Endothelial cell of umbilical vein (primary cell): ENCODE measurements at regions not wholly inside any gene's neighbourhood (a gene's known extent, or its start where the extent isn't known, plus 50 kb on each side); places are given as distances from the start of the nearest gene placed in this dataset.

ENCODE experiments used
- BruUV-seq: library from RNA; stranded (reverse); fragments of 400-500 nt; replicated peaks from 2 replicates; lab custom pipeline; 2021; lab: Mats Ljungman, UMichigan
- CTCF ChIA-PET: fragments of 300-600, 350-600 bp; sonication (Branson Sonifier 250); formaldehyde crosslinking; loops from one replicate; lab custom pipeline; 2021; ENCODE audit warnings: antibody characterized with exemption, inconsistent platforms; lab: Charles Lee
- POLR2A ChIA-PET: fragments of 300-600, 350-600 bp; sonication (Branson Sonifier 250); formaldehyde crosslinking; loops from one replicate; lab custom pipeline; 2021; ENCODE audit warnings: antibody characterized with exemption, inconsistent platforms; lab: Charles Lee
- DNase-seq: peaks from one replicate; pipeline ENCODE4 v3.0.0-alpha.2; 2011; ENCODE audit warnings: low read depth, low spot score
- FAIRE-seq: peaks from 2 replicates; lab custom pipeline; 2011; peaks lifted over from hg19 to GRCh38; lab: Jason Lieb, UNC
- H2AFZ ChIP-seq: 2 replicates; pipeline ENCODE4 v1.6.0; 2012; ENCODE audit warnings: low read depth, low read length, control low read depth, inconsistent platforms
- H3K27ac ChIP-seq: 2 replicates; pipeline ENCODE4 v1.5.1; 2011; ENCODE audit warnings: low read depth, mild to moderate bottlenecking, control low read depth, low read length, moderate library complexity; ENCODE audit not compliant: insufficient read depth
- H3K27me3 ChIP-seq, 2 experiments: 2 replicates each; pipeline versions ENCODE4 v1.6.0 to v1.6.1; 2011; ENCODE audit warnings: low read length in 2 of 2, mixed read lengths in 1 of 2; ENCODE audit not compliant: control insufficient read depth in 2 of 2, insufficient read depth in 2 of 2
- H3K36me3 ChIP-seq, 2 experiments: 2 replicates in 1 of 2; 3 replicates in 1 of 2; pipeline ENCODE4 v1.5.1; 2011; ENCODE audit warnings: low read length in 2 of 2, mild to moderate bottlenecking in 1 of 2, moderate library complexity in 1 of 2; ENCODE audit not compliant: control insufficient read depth in 2 of 2, insufficient read depth in 2 of 2; ENCODE audit errors: extremely low read depth in 1 of 2
- H3K4me1 ChIP-seq: 3 replicates; pipeline ENCODE4 v1.5.1; 2011; ENCODE audit warnings: mild to moderate bottlenecking, low read length; ENCODE audit not compliant: control insufficient read depth, insufficient read depth; ENCODE audit errors: extremely low read depth
- H3K4me2 ChIP-seq: 2 replicates; pipeline ENCODE4 v1.6.1; 2011; ENCODE audit warnings: low read length, control low read depth, mixed read lengths; ENCODE audit not compliant: insufficient read depth
- H3K4me3 ChIP-seq, 3 experiments: fragments of 200-600 bp in 1 of 3; sonication (generic), shearing (Covaris generic) in 1 of 3; replicated peaks in 1 of 3; 2 replicates each; pipeline ENCODE4 v1.5.1; 2011 to 2016; ENCODE audit warnings: control low read depth in 3 of 3, low read length in 3 of 3, mild to moderate bottlenecking in 2 of 3, inconsistent platforms in 1 of 3, low read depth in 1 of 3, moderate library complexity in 1 of 3; ENCODE audit not compliant: insufficient read depth in 1 of 3
- H3K79me2 ChIP-seq: 2 replicates; pipeline ENCODE4 v1.6.0; 2012; ENCODE audit warnings: low read length, inconsistent platforms; ENCODE audit not compliant: control insufficient read depth, insufficient read depth
- H3K9ac ChIP-seq: replicated peaks from 2 replicates; pipeline ENCODE3; 2011; ENCODE audit warnings: low read length, control low read depth; ENCODE audit not compliant: insufficient read depth; ENCODE audit errors: extremely low read depth
- H3K9me1 ChIP-seq: replicated peaks from 3 replicates; pipeline ENCODE4 v1.6.0; 2011; ENCODE audit warnings: mild to moderate bottlenecking, low read length; ENCODE audit not compliant: control insufficient read depth, insufficient read depth; ENCODE audit errors: extremely low read depth
- H3K9me3 ChIP-seq: replicated peaks from 2 replicates; pipeline ENCODE4 v1.5.1; 2012; ENCODE audit warnings: low read length, inconsistent platforms; ENCODE audit not compliant: control insufficient read depth, insufficient read depth
- H4K20me1 ChIP-seq: replicated peaks from 2 replicates; pipeline ENCODE3; 2011; ENCODE audit warnings: mild to moderate bottlenecking, low read length; ENCODE audit not compliant: control insufficient read depth, insufficient read depth; ENCODE audit errors: extremely low read depth
- EZH2 ChIP-seq: IDR thresholded peaks from 2 replicates; pipeline ENCODE4 v1.6.1; 2012; ENCODE audit warnings: borderline replicate concordance, low read depth, mild to moderate bottlenecking, moderate library complexity, low read length, inconsistent platforms; ENCODE audit not compliant: severe bottlenecking
- JUN ChIP-seq: IDR thresholded peaks from 2 replicates; pipeline ENCODE4 v1.6.1; 2011; ENCODE audit warnings: borderline replicate concordance, low read depth; ENCODE audit not compliant: insufficient read length, insufficient read depth
- MAX ChIP-seq: IDR thresholded peaks from 2 replicates; pipeline ENCODE4 v1.6.1; 2011; ENCODE audit not compliant: insufficient read depth, insufficient read length
- MYC ChIP-seq: IDR thresholded peaks from one replicate; pipeline ENCODE4 v1.6.1; 2011; ENCODE audit warnings: mild to moderate bottlenecking, low read depth, low read length
- POLR2A ChIP-seq: IDR thresholded peaks from 2 replicates; pipeline ENCODE4 v1.6.1; 2012; ENCODE audit warnings: low read depth, mild to moderate bottlenecking, control low read depth, low read length
- POLR2AphosphoS5 ChIP-seq: IDR thresholded peaks from 2 replicates; pipeline ENCODE4 v1.6.1; 2012; ENCODE audit warnings: low read depth, mild to moderate bottlenecking, control low read depth, low read length, moderate library complexity; ENCODE audit not compliant: insufficient read depth
- dilution Hi-C: fragments of 300-500 bp; cut with MboI; formaldehyde crosslinking; loops from one replicate; pipeline ENCODE4 v1.15.0; 2019; ENCODE audit warnings: low sequenced_read_pairs; ENCODE audit not compliant: extremely low pct_ligation_motif_present
- intact Hi-C: fragments of 100-400 bp; cut with micrococcal nuclease; formaldehyde crosslinking; loops from one replicate; pipeline ENCODE4 v1.10.0; 2022
- TF ChIP-seq, protein P1 (sequence below), 2 donors: IDR thresholded peaks; 1 replicate in 1 of 2; 2 replicates in 1 of 2; pipeline ENCODE4 v1.5.1; 2011; ENCODE audit warnings: low read length in 2 of 2, mild to moderate bottlenecking in 2 of 2, moderate library complexity in 2 of 2, control low read depth in 1 of 2, inconsistent platforms in 1 of 2, low read depth in 1 of 2; ENCODE audit not compliant: insufficient read depth in 1 of 2; ENCODE audit errors: extremely low read depth in 1 of 2

GRCh38 chr4:32686123-32686522 is 1966.0 kb downstream of the PCDH7 start:
- dilution Hi-C loops: no loop called here

GRCh38 chr4:32689518-32689917 is 1969.3 kb downstream of the PCDH7 start:
- Histone ChIP-seq H3K9me3 (no peaks in the 10 kb centered on the region), H3K27ac (no peak overlapping the region), H3K36me3 (no peaks in the 10 kb centered on the region), H3K4me1 (no peaks in the 10 kb centered on the region), H3K4me3 (no peak overlapping the region), H3K9me1 (no peaks in the 10 kb centered on the region), H4K20me1 (no peaks in the 10 kb centered on the region), H3K79me2 (no peaks in the 10 kb centered on the region), H2AFZ (no peak overlapping the region), H3K27me3 (no peaks in the 10 kb centered on the region), H3K4me2 (no peak overlapping the region), H3K9ac (no peak overlapping the region)
- CTCF ChIA-PET: no interaction called here
- no peak for DNase-seq
- no TSS peak for BruUV-seq
- FAIRE-seq: no peak
- POLR2A ChIA-PET: no interaction called here
- TF ChIP-seq POLR2AphosphoS5 (no peak), MAX (no peak), EZH2 (no peak)
- TF ChIP-seq, protein P1, sequence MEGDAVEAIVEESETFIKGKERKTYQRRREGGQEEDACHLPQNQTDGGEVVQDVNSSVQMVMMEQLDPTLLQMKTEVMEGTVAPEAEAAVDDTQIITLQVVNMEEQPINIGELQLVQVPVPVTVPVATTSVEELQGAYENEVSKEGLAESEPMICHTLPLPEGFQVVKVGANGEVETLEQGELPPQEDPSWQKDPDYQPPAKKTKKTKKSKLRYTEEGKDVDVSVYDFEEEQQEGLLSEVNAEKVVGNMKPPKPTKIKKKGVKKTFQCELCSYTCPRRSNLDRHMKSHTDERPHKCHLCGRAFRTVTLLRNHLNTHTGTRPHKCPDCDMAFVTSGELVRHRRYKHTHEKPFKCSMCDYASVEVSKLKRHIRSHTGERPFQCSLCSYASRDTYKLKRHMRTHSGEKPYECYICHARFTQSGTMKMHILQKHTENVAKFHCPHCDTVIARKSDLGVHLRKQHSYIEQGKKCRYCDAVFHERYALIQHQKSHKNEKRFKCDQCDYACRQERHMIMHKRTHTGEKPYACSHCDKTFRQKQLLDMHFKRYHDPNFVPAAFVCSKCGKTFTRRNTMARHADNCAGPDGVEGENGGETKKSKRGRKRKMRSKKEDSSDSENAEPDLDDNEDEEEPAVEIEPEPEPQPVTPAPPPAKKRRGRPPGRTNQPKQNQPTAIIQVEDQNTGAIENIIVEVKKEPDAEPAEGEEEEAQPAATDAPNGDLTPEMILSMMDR (IDR thresholded peaks at IDR 0.05; ENCODE audit: extremely low read depth in 1 of 2, insufficient read depth in 1 of 2, low read depth in 1 of 2, low read length in 2 of 2): no peak
- dilution Hi-C loops (no loop called here), intact Hi-C loops (no loop called here)

More at GRCh38 chr4:32686123-32686522, 1966.0 kb downstream of the PCDH7 start:
- Histone ChIP-seq H3K36me3 (no peaks in the 10 kb centered on the region), H3K27ac (no peak overlapping the region), H3K9me1 (no peaks in the 10 kb centered on the region), H3K4me2 (no peak overlapping the region), H3K9me3 (no peaks in the 10 kb centered on the region), H3K4me1 (no peaks in the 10 kb centered on the region), H2AFZ (no peak overlapping the region), H3K79me2 (no peaks in the 10 kb centered on the region), H3K9ac (no peak overlapping the region), H3K27me3 (no peaks in the 10 kb centered on the region), H3K4me3 (no peak overlapping the region), H4K20me1 (no peaks in the 10 kb centered on the region)
- TF ChIP-seq POLR2AphosphoS5 (no peak), JUN (no peak), POLR2A (no peak), MYC (no peak), MAX (no peak)
- TF ChIP-seq, protein P1 (IDR thresholded peaks at IDR 0.05; ENCODE audit: extremely low read depth in 1 of 2, insufficient read depth in 1 of 2, low read depth in 1 of 2, low read length in 2 of 2): no peak
- ChIA-PET POLR2A (no interaction called here), CTCF (no interaction called here)
- intact Hi-C loops: no loop called here
- DNase-seq (no peak), FAIRE-seq (no peak)
- BruUV-seq: no TSS peak
